CD8-positive, alpha-beta memory T cell (primary cell): ENCODE measurements at regions not wholly inside any gene's neighbourhood (a gene's known extent, or its start where the extent isn't known, plus 50 kb on each side); places are given as distances from the start of the nearest gene placed in this dataset.

ENCODE experiments used
- CTCF ChIA-PET: fragments of 350-600 bp; sonication (Branson Sonifier 250); formaldehyde crosslinking; loops from one replicate; lab custom pipeline; 2021; ENCODE audit warnings: antibody characterized with exemption; lab: Charles Lee
- POLR2A ChIA-PET: fragments of 350-600 bp; sonication (Branson Sonifier 250); formaldehyde crosslinking; loops from one replicate; lab custom pipeline; 2021; ENCODE audit warnings: antibody characterized with exemption; lab: Charles Lee
- DNase-seq, 5 donors: peaks; one replicate each; pipeline versions ENCODE4 v3.0.0 to v3.0.0-alpha.2; 2020 to 2022; ENCODE audit warnings: mixed read lengths in 1 of 5
- H3K27ac ChIP-seq: one replicate; pipeline ENCODE4 v1.7.0; 2013; ENCODE audit warnings: low read depth, mild to moderate bottlenecking, low read length, moderate library complexity
- H3K27me3 ChIP-seq: 2 replicates; pipeline ENCODE4 v1.7.0; 2013; ENCODE audit warnings: low read length, mild to moderate bottlenecking; ENCODE audit not compliant: insufficient read depth, poor library complexity, severe bottlenecking
- H3K36me3 ChIP-seq: 2 replicates; pipeline ENCODE4 v1.7.0; 2013; ENCODE audit warnings: mild to moderate bottlenecking, low read length, moderate library complexity; ENCODE audit not compliant: insufficient read depth
- H3K4me1 ChIP-seq: 2 replicates; pipeline ENCODE4 v1.7.0; 2013; ENCODE audit warnings: mild to moderate bottlenecking, low read length, moderate library complexity; ENCODE audit not compliant: insufficient read depth
- H3K4me3 ChIP-seq: 2 replicates; pipeline ENCODE4 v1.7.0; 2013; ENCODE audit warnings: mild to moderate bottlenecking, low read length
- H3K9me3 ChIP-seq: 2 replicates; pipeline ENCODE4 v1.7.0; 2013; ENCODE audit warnings: mild to moderate bottlenecking, low read length
- H3K27ac Mint-ChIP-seq, 8 donors: one replicate each; pipeline ENCODE4 v1.8.0; 2020 to 2021; ENCODE audit warnings: mixed read lengths in 8 of 8, mild to moderate bottlenecking in 6 of 8, inconsistent platforms in 3 of 8, moderate library complexity in 3 of 8
- H3K27me3 Mint-ChIP-seq, 2 donors: one replicate each; pipeline ENCODE4 v1.8.0; 2020 to 2021; ENCODE audit warnings: mixed read lengths in 2 of 2, mild to moderate bottlenecking in 1 of 2, moderate library complexity in 1 of 2
- H3K36me3 Mint-ChIP-seq, 3 donors: one replicate each; pipeline ENCODE4 v1.8.0; 2020 to 2021; ENCODE audit warnings: mixed read lengths in 3 of 3, inconsistent platforms in 1 of 3, mild to moderate bottlenecking in 1 of 3
- H3K4me1 Mint-ChIP-seq, 3 donors: one replicate each; pipeline ENCODE4 v1.8.0; 2020 to 2021; ENCODE audit warnings: mixed read lengths in 3 of 3, inconsistent platforms in 1 of 3, mild to moderate bottlenecking in 1 of 3
- H3K4me3 Mint-ChIP-seq, 7 donors: one replicate each; pipeline ENCODE4 v1.8.0; 2020 to 2021; ENCODE audit warnings: mixed read lengths in 7 of 7, mild to moderate bottlenecking in 6 of 7, moderate library complexity in 4 of 7, inconsistent platforms in 2 of 7
- H3K9me3 Mint-ChIP-seq, 5 donors: one replicate each; pipeline ENCODE4 v1.8.0; 2020 to 2022; ENCODE audit warnings: mixed read lengths in 5 of 5, mild to moderate bottlenecking in 3 of 5, moderate library complexity in 2 of 5, inconsistent platforms in 1 of 5

- no peaks in the 10 kb centered on the region for H3K4me1 ChIP-seq
- H3K36me3 Mint-ChIP-seq, result no peaks in the 10 kb centered on the region
- POLR2A ChIA-PET, result no interaction called here
- H3K4me3 ChIP-seq, result no peak overlapping the region
- DNase-seq, result peak in 1 of 5 donors; percentile 22
- peaks cover 7% of the 10 kb centered on the region for H3K27me3 ChIP-seq
- H3K9me3 ChIP-seq, result no peaks in the 10 kb centered on the region
- no peak overlapping the region for H3K27ac Mint-ChIP-seq
- CTCF ChIA-PET, result interaction anchor here (1.7 kb wide), 1 partner anchor 17 kb away, joined by 4 read pairs; no protein-coding TSS in a partner anchor
- no peaks in the 10 kb centered on the region for H3K9me3 Mint-ChIP-seq
- no peaks in the 10 kb centered on the region for H3K36me3 ChIP-seq
- H3K4me3 Mint-ChIP-seq, result no peak overlapping the region
- H3K27me3 Mint-ChIP-seq, result peaks cover 23 to 39% of the 10 kb centered on the region in 2 donors
- peaks cover 0 to 5% (median 2%) of the 10 kb centered on the region in 3 donors for H3K4me1 Mint-ChIP-seq
- H3K27ac ChIP-seq, result no peak overlapping the region
Observed at GRCh38 chr18:79625924-79626561, 53.6 kb upstream of the CTDP1 start.

- POLR2A ChIA-PET, result no interaction called here
- H3K4me1 ChIP-seq, result no peaks in the 10 kb centered on the region
- no peaks in the 10 kb centered on the region for H3K36me3 Mint-ChIP-seq
- H3K27me3 ChIP-seq, result peaks cover 7% of the 10 kb centered on the region
- H3K27ac Mint-ChIP-seq, result no peak overlapping the region
- no peaks in the 10 kb centered on the region for H3K9me3 ChIP-seq
- H3K4me3 Mint-ChIP-seq, result no peak overlapping the region
- H3K27ac ChIP-seq, result no peak overlapping the region
- H3K27me3 Mint-ChIP-seq, result peaks cover 23 to 39% of the 10 kb centered on the region in 2 donors
- H3K9me3 Mint-ChIP-seq, result no peaks in the 10 kb centered on the region
- peak in 1 of 5 donors; percentile 35 for DNase-seq
- no peak overlapping the region for H3K4me3 ChIP-seq
- H3K4me1 Mint-ChIP-seq, result peaks cover 0 to 9% (median 2%) of the 10 kb centered on the region in 3 donors
- no peaks in the 10 kb centered on the region for H3K36me3 ChIP-seq
- CTCF ChIA-PET, result no interaction called here
Observed at GRCh38 chr18:79626905-79627749, 52.5 kb upstream of the CTDP1 start.

GRCh38 chr18:79627750-79628294, 51.8 kb upstream of the CTDP1 start:
- H3K36me3 Mint-ChIP-seq, result no peaks in the 10 kb centered on the region
- H3K4me3 ChIP-seq, result no peak overlapping the region
- no peaks in the 10 kb centered on the region for H3K9me3 ChIP-seq
- DNase-seq, result no peak
- no peaks in the 10 kb centered on the region for H3K9me3 Mint-ChIP-seq
- no peak overlapping the region for H3K27ac Mint-ChIP-seq
- H3K4me1 Mint-ChIP-seq, result peaks cover 0 to 11% (median 2%) of the 10 kb centered on the region in 3 donors
- peaks cover 23 to 39% of the 10 kb centered on the region in 2 donors for H3K27me3 Mint-ChIP-seq
- no peaks in the 10 kb centered on the region for H3K36me3 ChIP-seq
- H3K27me3 ChIP-seq, result peaks cover 7% of the 10 kb centered on the region
- no peak overlapping the region for H3K27ac ChIP-seq
- ChIA-PET CTCF (no interaction called here), POLR2A (no interaction called here)
- no peak overlapping the region for H3K4me3 Mint-ChIP-seq
- no peaks in the 10 kb centered on the region for H3K4me1 ChIP-seq

- POLR2A ChIA-PET, result no interaction called here
Observed at GRCh38 chr18:79628416-79629248, 51.0 kb upstream of the CTDP1 start.

GRCh38 chr18:79629249-79629558, 50.4 kb upstream of the CTDP1 start:
- H3K36me3 Mint-ChIP-seq, result no peaks in the 10 kb centered on the region
- Histone ChIP-seq H3K27me3 (peaks cover 7% of the 10 kb centered on the region), H3K27ac (no peak overlapping the region), H3K4me1 (no peaks in the 10 kb centered on the region), H3K4me3 (no peak overlapping the region), H3K9me3 (no peaks in the 10 kb centered on the region), H3K36me3 (no peaks in the 10 kb centered on the region)
- no peak overlapping the region for H3K4me3 Mint-ChIP-seq
- CTCF ChIA-PET, result no interaction called here
- POLR2A ChIA-PET, result no interaction called here
- H3K27ac Mint-ChIP-seq, result no peak overlapping the region
- peaks cover 0 to 11% (median 2%) of the 10 kb centered on the region in 3 donors for H3K4me1 Mint-ChIP-seq
- H3K9me3 Mint-ChIP-seq, result peaks cover 0 to 6% (median 0%) of the 10 kb centered on the region in 5 donors
- H3K27me3 Mint-ChIP-seq, result peaks cover 16 to 28% of the 10 kb centered on the region in 2 donors
- DNase-seq, result no peak

More at GRCh38 chr18:79628416-79629248, 51.0 kb upstream of the CTDP1 start:
- Mint-ChIP-seq H3K4me3 (no peak overlapping the region), H3K27ac (no peak overlapping the region), H3K36me3 (no peaks in the 10 kb centered on the region), H3K9me3 (peaks cover 0 to 3% (median 0%) of the 10 kb centered on the region in 5 donors), H3K4me1 (peaks cover 0 to 11% (median 2%) of the 10 kb centered on the region in 3 donors), H3K27me3 (peaks cover 21 to 33% of the 10 kb centered on the region in 2 donors)
- Histone ChIP-seq H3K4me3 (no peak overlapping the region), H3K27me3 (peaks cover 7% of the 10 kb centered on the region), H3K4me1 (no peaks in the 10 kb centered on the region), H3K9me3 (no peaks in the 10 kb centered on the region), H3K27ac (no peak overlapping the region), H3K36me3 (no peaks in the 10 kb centered on the region)
- CTCF ChIA-PET, result no interaction called here
- DNase-seq, result no peak

- Mint-ChIP-seq H3K4me1 (peaks cover 0 to 11% (median 2%) of the 10 kb centered on the region in 3 donors), H3K27ac (no peak overlapping the region), H3K9me3 (peaks cover 0 to 6% (median 0%) of the 10 kb centered on the region in 5 donors), H3K4me3 (peak overlapping the region in 1 of 7 donors; percentile 10), H3K27me3 (peaks cover 12 to 24% of the 10 kb centered on the region in 2 donors), H3K36me3 (no peaks in the 10 kb centered on the region)
- no peaks in the 10 kb centered on the region for H3K36me3 ChIP-seq
- H3K9me3 ChIP-seq, result no peaks in the 10 kb centered on the region
- POLR2A ChIA-PET, result no interaction called here
- no peak overlapping the region for H3K4me3 ChIP-seq
- no peak overlapping the region for H3K27ac ChIP-seq
- H3K4me1 ChIP-seq, result no peaks in the 10 kb centered on the region
- no peak for DNase-seq
- H3K27me3 ChIP-seq, result peaks cover 7% of the 10 kb centered on the region
- CTCF ChIA-PET, result no interaction called here
Observed at GRCh38 chr18:79629606-79630005, 50.0 kb upstream of the CTDP1 start.
